ENCODE measurements at regions not wholly inside any gene's neighbourhood (a gene's known extent, or its start where the extent isn't known, plus 50 kb on each side); places are given as distances from the start of the nearest gene placed in this dataset.

- TF ChIP-seq, protein P1, sequence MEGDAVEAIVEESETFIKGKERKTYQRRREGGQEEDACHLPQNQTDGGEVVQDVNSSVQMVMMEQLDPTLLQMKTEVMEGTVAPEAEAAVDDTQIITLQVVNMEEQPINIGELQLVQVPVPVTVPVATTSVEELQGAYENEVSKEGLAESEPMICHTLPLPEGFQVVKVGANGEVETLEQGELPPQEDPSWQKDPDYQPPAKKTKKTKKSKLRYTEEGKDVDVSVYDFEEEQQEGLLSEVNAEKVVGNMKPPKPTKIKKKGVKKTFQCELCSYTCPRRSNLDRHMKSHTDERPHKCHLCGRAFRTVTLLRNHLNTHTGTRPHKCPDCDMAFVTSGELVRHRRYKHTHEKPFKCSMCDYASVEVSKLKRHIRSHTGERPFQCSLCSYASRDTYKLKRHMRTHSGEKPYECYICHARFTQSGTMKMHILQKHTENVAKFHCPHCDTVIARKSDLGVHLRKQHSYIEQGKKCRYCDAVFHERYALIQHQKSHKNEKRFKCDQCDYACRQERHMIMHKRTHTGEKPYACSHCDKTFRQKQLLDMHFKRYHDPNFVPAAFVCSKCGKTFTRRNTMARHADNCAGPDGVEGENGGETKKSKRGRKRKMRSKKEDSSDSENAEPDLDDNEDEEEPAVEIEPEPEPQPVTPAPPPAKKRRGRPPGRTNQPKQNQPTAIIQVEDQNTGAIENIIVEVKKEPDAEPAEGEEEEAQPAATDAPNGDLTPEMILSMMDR (IDR thresholded peaks at IDR 0.05) = no peak
- TF ChIP-seq POLR2A (IDR thresholded peaks at IDR 0.05) = no peak
Measured at GRCh38 chr1:88593358-88593757, 90.7 kb upstream of the PKN2 start.
